Mesenchymal stem cell (in vitro differentiated cells and primary cell): ENCODE measurements at regions not wholly inside any gene's neighbourhood (a gene's known extent, or its start where the extent isn't known, plus 50 kb on each side); places are given as distances from the start of the nearest gene placed in this dataset.

ENCODE experiments used
- DNase-seq: peaks from one replicate; pipeline ENCODE4 v3.0.0-alpha.2; 2013
- H2AFZ ChIP-seq: one replicate; pipeline ENCODE4 v1.6.1; 2013; ENCODE audit warnings: low read depth, mild to moderate bottlenecking, control low read depth, inconsistent platforms, low read length, moderate library complexity
- H2AK5ac ChIP-seq: 2 replicates; pipeline ENCODE4 v1.6.1; 2013; ENCODE audit warnings: low read length, moderate library complexity, mild to moderate bottlenecking, inconsistent platforms; ENCODE audit not compliant: severe bottlenecking
- H2BK120ac ChIP-seq: one replicate; pipeline ENCODE4 v1.6.1; 2013; ENCODE audit warnings: low read depth, mild to moderate bottlenecking, inconsistent platforms, low read length, moderate library complexity
- H2BK12ac ChIP-seq, 2 experiments: one replicate each; pipeline ENCODE4 v1.6.1; 2013; ENCODE audit warnings: inconsistent platforms in 2 of 2, low read length in 2 of 2, mild to moderate bottlenecking in 2 of 2, moderate library complexity in 2 of 2, control low read depth in 1 of 2
- H2BK15ac ChIP-seq: one replicate; pipeline ENCODE4 v1.6.1; 2013; ENCODE audit warnings: mild to moderate bottlenecking, low read depth, inconsistent platforms; ENCODE audit not compliant: poor library complexity, severe bottlenecking
- H2BK5ac ChIP-seq: 2 replicates; pipeline ENCODE4 v1.6.1; 2013; ENCODE audit warnings: low read depth, mild to moderate bottlenecking, low read length, control low read depth, inconsistent platforms; ENCODE audit not compliant: poor library complexity, severe bottlenecking
- H3K14ac ChIP-seq, 2 experiments: one replicate each; pipeline ENCODE4 v1.6.1; 2013; ENCODE audit warnings: inconsistent platforms in 2 of 2, low read length in 2 of 2, control low read depth in 1 of 2, mild to moderate bottlenecking in 1 of 2, moderate library complexity in 1 of 2
- H3K18ac ChIP-seq, 2 experiments: one replicate each; pipeline ENCODE4 v1.6.1; 2013; ENCODE audit warnings: inconsistent platforms in 2 of 2, low read length in 2 of 2, control low read depth in 1 of 2, low read depth in 1 of 2, mild to moderate bottlenecking in 1 of 2
- H3K23ac ChIP-seq, 2 experiments: one replicate each; pipeline ENCODE4 v1.6.1; 2013; ENCODE audit warnings: inconsistent platforms in 2 of 2, low read length in 2 of 2, mild to moderate bottlenecking in 2 of 2, moderate library complexity in 2 of 2, control low read depth in 1 of 2
- H3K27ac ChIP-seq: 2 replicates; pipeline ENCODE4 v1.5.1; 2013; ENCODE audit warnings: mild to moderate bottlenecking, moderate library complexity, low read length, control low read depth, inconsistent platforms; ENCODE audit not compliant: poor library complexity, severe bottlenecking
- H3K27me3 ChIP-seq, 2 experiments: 2 replicates each; pipeline versions ENCODE4 v1.6.1 to v1.7.0; 2013; ENCODE audit warnings: low read length in 2 of 2, mild to moderate bottlenecking in 2 of 2, moderate library complexity in 2 of 2, control low read depth in 1 of 2, inconsistent platforms in 1 of 2; ENCODE audit not compliant: control insufficient read depth in 1 of 2, insufficient read depth in 1 of 2
- H3K36me3 ChIP-seq, 2 experiments: 2 replicates each; pipeline versions ENCODE4 v1.6.1 to v1.7.0; 2013; ENCODE audit warnings: low read length in 2 of 2, control low read depth in 1 of 2, inconsistent platforms in 1 of 2, low read depth in 1 of 2, mild to moderate bottlenecking in 1 of 2; ENCODE audit not compliant: insufficient read depth in 2 of 2, control insufficient read depth in 1 of 2
- H3K4ac ChIP-seq, 2 experiments: one replicate each; pipeline ENCODE4 v1.6.1; 2013; ENCODE audit warnings: inconsistent platforms in 2 of 2, low read length in 2 of 2, mild to moderate bottlenecking in 2 of 2, moderate library complexity in 2 of 2, control low read depth in 1 of 2, low read depth in 1 of 2
- H3K4me1 ChIP-seq: 2 replicates; pipeline ENCODE4 v1.6.1; 2013; ENCODE audit warnings: low read depth, low read length, control low read depth; ENCODE audit not compliant: control insufficient read depth, insufficient read depth
- H3K4me2 ChIP-seq: 2 replicates; pipeline ENCODE4 v1.6.1; 2013; ENCODE audit warnings: low read length, mild to moderate bottlenecking, inconsistent platforms; ENCODE audit not compliant: poor library complexity, severe bottlenecking
- H3K4me3 ChIP-seq, 2 experiments: 2 replicates each; pipeline versions ENCODE4 v1.5.1 to v1.7.0; 2013; ENCODE audit warnings: low read length in 2 of 2, mild to moderate bottlenecking in 2 of 2, control low read depth in 1 of 2, low read depth in 1 of 2; ENCODE audit not compliant: insufficient read depth in 1 of 2
- H3K79me1 ChIP-seq: replicated peaks from 2 replicates; pipeline ENCODE4 v1.6.1; 2013; ENCODE audit warnings: mild to moderate bottlenecking, control low read depth, low read length, inconsistent platforms; ENCODE audit not compliant: poor library complexity, severe bottlenecking
- H3K9ac ChIP-seq: 2 replicates; pipeline ENCODE4 v1.7.0; 2013; ENCODE audit warnings: mild to moderate bottlenecking, low read length, moderate library complexity
- H3K9me3 ChIP-seq: 2 replicates; pipeline ENCODE4 v1.7.0; 2013; ENCODE audit warnings: mild to moderate bottlenecking, low read length; ENCODE audit not compliant: control insufficient read depth
- H4K8ac ChIP-seq: one replicate; pipeline ENCODE4 v1.6.1; 2013; ENCODE audit warnings: inconsistent platforms, mild to moderate bottlenecking, low read length, moderate library complexity
- H4K91ac ChIP-seq: one replicate; pipeline ENCODE4 v1.6.1; 2013; ENCODE audit warnings: mild to moderate bottlenecking, low read length, inconsistent platforms
- WGBS: methylation state at CpG from one replicate; pipeline ENCODE4 v1.1.7; 2013; ENCODE audit warnings: mixed read lengths; 5-methylcytosine and 5-hydroxymethylcytosine counted together

DNA sequence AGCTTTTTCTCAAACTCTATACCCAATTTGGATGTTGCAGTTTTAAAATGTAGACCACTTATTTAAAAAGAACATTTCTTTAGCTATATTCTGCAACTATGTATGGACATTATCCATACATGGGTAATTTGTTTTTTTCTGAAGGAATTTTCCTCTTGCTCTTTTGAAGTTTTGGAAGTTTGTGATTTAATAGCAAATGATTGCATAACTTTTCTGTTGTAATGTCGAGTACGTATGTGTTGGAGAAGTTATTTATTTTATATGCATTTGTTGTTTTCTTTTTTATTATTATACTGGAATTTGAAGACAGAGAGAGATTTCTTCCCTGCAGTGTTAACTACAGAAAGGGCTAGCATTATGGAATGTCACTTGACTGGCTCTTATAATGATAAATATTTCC lies 207.7 kb upstream of the FANCL start:
- no peak overlapping the region for H3K4me2 ChIP-seq
- no peaks in the 10 kb centered on the region for H3K4me1 ChIP-seq
- H3K9ac ChIP-seq: no peak overlapping the region
- no peak overlapping the region for H3K4me3 ChIP-seq
- H3K18ac ChIP-seq: no peak overlapping the region
- H2BK5ac ChIP-seq: no peak overlapping the region
- no peak for DNase-seq
- no peaks in the 10 kb centered on the region for H3K36me3 ChIP-seq
- no peak overlapping the region for H3K4ac ChIP-seq
- no peak overlapping the region for H3K23ac ChIP-seq
- no peaks in the 10 kb centered on the region for H3K27me3 ChIP-seq
- no peak overlapping the region for H2AK5ac ChIP-seq
- no peak overlapping the region for H3K27ac ChIP-seq
- no peak overlapping the region for H2BK12ac ChIP-seq
- H2BK15ac ChIP-seq: no peak overlapping the region
- H3K79me1 ChIP-seq: no peaks in the 10 kb centered on the region
- H2AFZ ChIP-seq: no peak overlapping the region
- WGBS: no CpG with 5 or more reads among the region's 2 CpGs
- H3K9me3 ChIP-seq: no peaks in the 10 kb centered on the region
- no peak overlapping the region for H3K14ac ChIP-seq
- no peak overlapping the region for H4K8ac ChIP-seq
- H4K91ac ChIP-seq: no peak overlapping the region
- H2BK120ac ChIP-seq: no peak overlapping the region

DNA sequence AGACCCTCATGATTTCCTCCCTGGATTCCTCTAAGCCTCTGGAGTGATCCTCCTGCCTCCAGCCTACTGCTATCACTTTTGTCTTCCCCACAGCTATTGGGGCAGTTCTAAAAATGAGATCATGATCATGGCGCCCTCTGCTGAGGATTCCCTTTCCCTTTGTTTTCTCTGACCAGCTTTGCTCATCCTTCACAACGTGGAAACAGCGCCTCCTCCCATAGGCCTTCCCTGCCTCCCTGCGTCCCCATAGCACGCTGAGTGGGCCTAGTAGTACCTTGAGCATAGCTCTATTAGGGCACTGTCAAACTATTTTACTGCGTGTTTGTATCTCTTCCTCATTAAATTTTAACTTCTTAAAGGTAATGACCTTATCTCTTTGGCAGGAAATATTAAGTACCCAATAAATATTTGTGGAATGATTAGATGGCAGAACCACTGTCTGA lies 207.0 kb upstream of the FANCL start:
- H3K79me1 ChIP-seq: no peaks in the 10 kb centered on the region
- no peaks in the 10 kb centered on the region for H3K9me3 ChIP-seq
- H2BK12ac ChIP-seq: no peak overlapping the region
- no peak overlapping the region for H2BK5ac ChIP-seq
- no peak overlapping the region for H2AFZ ChIP-seq
- no peak overlapping the region for H2BK15ac ChIP-seq
- no peak overlapping the region for H3K4me3 ChIP-seq
- H2AK5ac ChIP-seq: no peak overlapping the region
- WGBS: 0% methylated on average over 5 of the region's 6 CpGs
- H3K36me3 ChIP-seq: no peaks in the 10 kb centered on the region
- H3K4me1 ChIP-seq: no peaks in the 10 kb centered on the region
- peak; percentile 84 for DNase-seq
- H3K4me2 ChIP-seq: no peak overlapping the region
- no peak overlapping the region for H3K23ac ChIP-seq
- H3K9ac ChIP-seq: peak overlapping the region; percentile 11
- H3K27ac ChIP-seq: peak overlapping the region; percentile 66
- H3K14ac ChIP-seq: no peak overlapping the region
- no peak overlapping the region for H2BK120ac ChIP-seq
- H4K8ac ChIP-seq: no peak overlapping the region
- no peak overlapping the region for H3K18ac ChIP-seq
- no peaks in the 10 kb centered on the region for H3K27me3 ChIP-seq
- H4K91ac ChIP-seq: no peak overlapping the region
- no peak overlapping the region for H3K4ac ChIP-seq

DNA sequence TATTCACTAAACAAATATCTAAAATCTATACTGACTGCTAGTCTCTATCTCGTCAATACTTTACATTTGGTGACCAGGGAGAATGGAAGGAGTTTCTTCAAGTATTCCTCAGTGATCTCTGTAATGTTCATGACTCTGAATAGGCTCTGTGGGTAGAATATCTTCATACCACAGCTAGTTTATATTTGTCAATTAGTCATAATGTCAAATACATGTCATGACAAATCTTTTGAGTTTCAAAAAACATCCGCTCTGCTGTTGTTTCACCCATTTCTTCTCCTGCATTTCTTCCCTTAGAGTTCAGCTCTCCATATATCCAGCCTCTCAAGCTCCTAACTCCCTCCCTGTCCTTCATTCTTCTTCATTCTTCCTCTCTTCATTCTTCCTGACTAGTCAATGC lies 206.5 kb upstream of the FANCL start:
- WGBS: 87% methylated on average over 1 of the region's 2 CpGs
- H3K4me1 ChIP-seq: no peaks in the 10 kb centered on the region
- no peaks in the 10 kb centered on the region for H3K79me1 ChIP-seq
- no peak overlapping the region for H3K14ac ChIP-seq
- H2AK5ac ChIP-seq: no peak overlapping the region
- no peak overlapping the region for H3K23ac ChIP-seq
- H2BK120ac ChIP-seq: no peak overlapping the region
- H3K27ac ChIP-seq: peak overlapping the region; percentile 66
- no peak overlapping the region for H4K91ac ChIP-seq
- H3K4me2 ChIP-seq: no peak overlapping the region
- no peaks in the 10 kb centered on the region for H3K27me3 ChIP-seq
- H3K9ac ChIP-seq: peak overlapping the region; percentile 11
- no peak for DNase-seq
- H3K18ac ChIP-seq: no peak overlapping the region
- H2BK5ac ChIP-seq: no peak overlapping the region
- H2BK12ac ChIP-seq: no peak overlapping the region
- no peaks in the 10 kb centered on the region for H3K36me3 ChIP-seq
- no peaks in the 10 kb centered on the region for H3K9me3 ChIP-seq
- H2BK15ac ChIP-seq: no peak overlapping the region
- H4K8ac ChIP-seq: no peak overlapping the region
- H2AFZ ChIP-seq: no peak overlapping the region
- H3K4ac ChIP-seq: no peak overlapping the region
- no peak overlapping the region for H3K4me3 ChIP-seq

GRCh38 chr2:58441643-58442042 lies 200.5 kb upstream of the FANCL start:
- 85% methylated on average over 3 of the region's 3 CpGs for WGBS
- H4K8ac ChIP-seq: no peak overlapping the region
- no peak overlapping the region for H2BK120ac ChIP-seq
- H3K18ac ChIP-seq: no peak overlapping the region
- no peaks in the 10 kb centered on the region for H3K36me3 ChIP-seq
- no peak overlapping the region for H2BK12ac ChIP-seq
- H3K4me3 ChIP-seq: no peak overlapping the region
- no peak overlapping the region for H2BK5ac ChIP-seq
- no peaks in the 10 kb centered on the region for H3K4me1 ChIP-seq
- H2AK5ac ChIP-seq: no peak overlapping the region
- H4K91ac ChIP-seq: no peak overlapping the region
- H3K27ac ChIP-seq: no peak overlapping the region
- H2BK15ac ChIP-seq: no peak overlapping the region
- H3K79me1 ChIP-seq: no peaks in the 10 kb centered on the region
- no peak overlapping the region for H3K4me2 ChIP-seq
- DNase-seq: no peak
- no peak overlapping the region for H3K9ac ChIP-seq
- H3K14ac ChIP-seq: no peak overlapping the region
- no peaks in the 10 kb centered on the region for H3K9me3 ChIP-seq
- no peak overlapping the region for H2AFZ ChIP-seq
- H3K27me3 ChIP-seq: no peaks in the 10 kb centered on the region
- H3K4ac ChIP-seq: no peak overlapping the region
- H3K23ac ChIP-seq: no peak overlapping the region
